DOHH2 (cell line): ENCODE measurements at regions not wholly inside any gene's neighbourhood (a gene's known extent, or its start where the extent isn't known, plus 50 kb on each side); places are given as distances from the start of the nearest gene placed in this dataset.

Experiments used
- EZH2phosphoT487 ChIP-seq: fragments of 200-600 bp; sonication (generic); IDR thresholded peaks from 2 replicates; pipeline ENCODE4 v1.6.1; 2017; ENCODE audit warnings: borderline replicate concordance, mild to moderate bottlenecking, antibody characterized with exemption, low read length, moderate library complexity, mixed read lengths
- TF ChIP-seq, protein P1 (sequence below): fragments of 200-600 bp; sonication (generic); IDR thresholded peaks from one replicate; pipeline ENCODE4 v1.5.1; 2014; ENCODE audit warnings: antibody characterized with exemption, mild to moderate bottlenecking, low read depth, low read length; ENCODE audit not compliant: poor library complexity, severe bottlenecking

- TF ChIP-seq, protein P1, sequence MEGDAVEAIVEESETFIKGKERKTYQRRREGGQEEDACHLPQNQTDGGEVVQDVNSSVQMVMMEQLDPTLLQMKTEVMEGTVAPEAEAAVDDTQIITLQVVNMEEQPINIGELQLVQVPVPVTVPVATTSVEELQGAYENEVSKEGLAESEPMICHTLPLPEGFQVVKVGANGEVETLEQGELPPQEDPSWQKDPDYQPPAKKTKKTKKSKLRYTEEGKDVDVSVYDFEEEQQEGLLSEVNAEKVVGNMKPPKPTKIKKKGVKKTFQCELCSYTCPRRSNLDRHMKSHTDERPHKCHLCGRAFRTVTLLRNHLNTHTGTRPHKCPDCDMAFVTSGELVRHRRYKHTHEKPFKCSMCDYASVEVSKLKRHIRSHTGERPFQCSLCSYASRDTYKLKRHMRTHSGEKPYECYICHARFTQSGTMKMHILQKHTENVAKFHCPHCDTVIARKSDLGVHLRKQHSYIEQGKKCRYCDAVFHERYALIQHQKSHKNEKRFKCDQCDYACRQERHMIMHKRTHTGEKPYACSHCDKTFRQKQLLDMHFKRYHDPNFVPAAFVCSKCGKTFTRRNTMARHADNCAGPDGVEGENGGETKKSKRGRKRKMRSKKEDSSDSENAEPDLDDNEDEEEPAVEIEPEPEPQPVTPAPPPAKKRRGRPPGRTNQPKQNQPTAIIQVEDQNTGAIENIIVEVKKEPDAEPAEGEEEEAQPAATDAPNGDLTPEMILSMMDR = no peak
- TF ChIP-seq EZH2phosphoT487 = no peak
These were observed 170.5 kb upstream of the TSHZ2 start for GRCh38 chr20:52801628-52802006.
